ENCODE measurements at regions not wholly inside any gene's neighbourhood (a gene's known extent, or its start where the extent isn't known, plus 50 kb on each side); places are given as distances from the start of the nearest gene placed in this dataset.

DNA sequence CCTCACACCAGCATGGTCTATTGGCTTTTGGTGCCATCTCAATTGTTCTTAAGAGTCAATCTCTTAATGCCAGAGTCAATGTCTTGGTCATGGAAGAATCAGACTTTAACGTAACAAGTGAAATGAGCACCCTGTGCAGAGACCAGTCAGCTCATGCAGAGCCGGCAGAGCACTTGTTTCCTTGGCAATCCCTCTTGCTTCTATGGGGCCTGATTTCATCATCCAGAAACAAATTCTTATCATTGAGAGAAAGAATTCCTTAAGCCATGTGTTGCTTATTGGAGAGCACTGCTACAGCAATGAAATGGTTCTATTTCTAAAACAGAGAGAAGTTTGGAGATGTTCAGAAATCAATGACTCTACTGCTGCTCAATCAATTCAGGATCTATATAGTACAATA lies 212.8 kb downstream of the IPMK start:
- no peaks in the 10 kb centered on the region for H3K79me2 ChIP-seq (ENCODE audit: insufficient read depth)
- no peaks in the 10 kb centered on the region for H3K9me2 ChIP-seq
- no peak overlapping the region for H3K4me2 ChIP-seq
- H3K9ac ChIP-seq: no peak overlapping the region
- no peak overlapping the region for H3K27ac ChIP-seq (ENCODE audit: low read depth in 2 of 2, low read length in 1 of 2)
- no peaks in the 10 kb centered on the region for H4K20me1 ChIP-seq (ENCODE audit: insufficient read depth)
- DNase-seq: no peak
- no peak for TF ChIP-seq GABPA (IDR thresholded peaks at IDR 0.05; ENCODE audit: low read depth)
- TF ChIP-seq RFX5 (IDR thresholded peaks at IDR 0.05; ENCODE audit: low read length): no peak
- no peak overlapping the region for H3K4me3 ChIP-seq (ENCODE audit: low read depth in 2 of 2, low read length in 1 of 2)
- 84% methylated on average over 2 of the region's 2 CpGs for WGBS (ENCODE audit: low lambda C conversion rate)
- no peaks in the 10 kb centered on the region for H3K9me3 ChIP-seq
- ChIA-PET CTCF (interaction anchor here (0.7 kb wide), 1 partner anchor 632 kb away, joined by 3 read pairs; no protein-coding TSS in a partner anchor), POLR2A (no interaction called here)
- no peak overlapping the region for H2AFZ ChIP-seq (ENCODE audit: low read depth)
- no peaks in the 10 kb centered on the region for H3K27me3 ChIP-seq (ENCODE audit: insufficient read depth)
- H3K36me3 ChIP-seq (replicated peaks in 1 of 2; ENCODE audit: control insufficient read depth in 1 of 2, insufficient read depth in 2 of 2, low read length in 1 of 2): no peaks in the 10 kb centered on the region
- H3K4me1 ChIP-seq (ENCODE audit: control insufficient read depth in 1 of 2, insufficient read depth in 2 of 2, low read depth in 1 of 2, low read length in 1 of 2): no peaks in the 10 kb centered on the region
- no peaks in the 10 kb centered on the region for H3F3A ChIP-seq (replicated peaks; ENCODE audit: insufficient read depth)

DNA sequence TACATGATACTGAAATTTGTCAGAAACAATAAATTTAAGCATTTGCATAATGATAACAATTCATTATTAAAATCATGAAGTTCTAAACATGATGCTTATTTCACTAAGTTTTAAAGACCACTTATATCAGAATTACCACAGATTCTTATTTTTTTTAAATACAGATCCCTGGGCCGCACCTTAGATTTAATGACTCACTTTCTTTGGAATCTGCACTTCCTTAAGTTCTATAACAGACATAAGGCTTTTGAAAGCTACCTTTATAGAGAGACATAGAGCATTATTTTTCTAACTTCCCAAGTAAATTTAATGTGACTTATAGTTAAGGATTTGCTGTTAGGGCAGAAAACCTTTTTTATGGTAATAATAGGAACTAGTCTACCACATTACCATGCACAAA lies 214.9 kb downstream of the IPMK start:
- no peaks in the 10 kb centered on the region for H3F3A ChIP-seq (replicated peaks; ENCODE audit: insufficient read depth)
- ChIA-PET POLR2A (no interaction called here), CTCF (interaction anchor here (0.8 to 1.6 kb wide), 2 partner anchors 12 to 99 kb away, joined by 4 to 7 read pairs; no protein-coding TSS in a partner anchor)
- TF ChIP-seq RCOR1 (IDR thresholded peaks at IDR 0.05; ENCODE audit: low read length) (no peak), GABPA (IDR thresholded peaks at IDR 0.05; ENCODE audit: low read depth) (no peak), YY1 (IDR thresholded peaks at IDR 0.05; ENCODE audit: low read depth) (no peak), NFIC (IDR thresholded peaks at IDR 0.05; ENCODE audit: borderline replicate concordance) (no peak), CHD2 (IDR thresholded peaks at IDR 0.05; ENCODE audit: low read length, partially characterized antibody) (no peak), MXI1 (IDR thresholded peaks at IDR 0.05; ENCODE audit: low read depth, low read length) (no peak), RFX5 (IDR thresholded peaks at IDR 0.05; ENCODE audit: low read length) (no peak), MEF2A (IDR thresholded peaks at IDR 0.05; ENCODE audit: borderline replicate concordance, low read depth) (no peak), JUND (IDR thresholded peaks at IDR 0.05) (no peak), RXRA (IDR thresholded peaks at IDR 0.05; ENCODE audit: borderline replicate concordance, low read depth) (no peak), ELF1 (IDR thresholded peaks at IDR 0.05) (no peak), SMC3 (IDR thresholded peaks at IDR 0.05; ENCODE audit: low read depth, low read length) (no peak), FOSL2 (IDR thresholded peaks at IDR 0.05; ENCODE audit: borderline replicate concordance, low read depth) (no peak)
- TF ChIP-seq, protein P1, sequence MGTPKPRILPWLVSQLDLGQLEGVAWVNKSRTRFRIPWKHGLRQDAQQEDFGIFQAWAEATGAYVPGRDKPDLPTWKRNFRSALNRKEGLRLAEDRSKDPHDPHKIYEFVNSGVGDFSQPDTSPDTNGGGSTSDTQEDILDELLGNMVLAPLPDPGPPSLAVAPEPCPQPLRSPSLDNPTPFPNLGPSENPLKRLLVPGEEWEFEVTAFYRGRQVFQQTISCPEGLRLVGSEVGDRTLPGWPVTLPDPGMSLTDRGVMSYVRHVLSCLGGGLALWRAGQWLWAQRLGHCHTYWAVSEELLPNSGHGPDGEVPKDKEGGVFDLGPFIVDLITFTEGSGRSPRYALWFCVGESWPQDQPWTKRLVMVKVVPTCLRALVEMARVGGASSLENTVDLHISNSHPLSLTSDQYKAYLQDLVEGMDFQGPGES (IDR thresholded peaks at IDR 0.05; ENCODE audit: low read depth, low read length): no peak
- TF ChIP-seq, protein P2, sequence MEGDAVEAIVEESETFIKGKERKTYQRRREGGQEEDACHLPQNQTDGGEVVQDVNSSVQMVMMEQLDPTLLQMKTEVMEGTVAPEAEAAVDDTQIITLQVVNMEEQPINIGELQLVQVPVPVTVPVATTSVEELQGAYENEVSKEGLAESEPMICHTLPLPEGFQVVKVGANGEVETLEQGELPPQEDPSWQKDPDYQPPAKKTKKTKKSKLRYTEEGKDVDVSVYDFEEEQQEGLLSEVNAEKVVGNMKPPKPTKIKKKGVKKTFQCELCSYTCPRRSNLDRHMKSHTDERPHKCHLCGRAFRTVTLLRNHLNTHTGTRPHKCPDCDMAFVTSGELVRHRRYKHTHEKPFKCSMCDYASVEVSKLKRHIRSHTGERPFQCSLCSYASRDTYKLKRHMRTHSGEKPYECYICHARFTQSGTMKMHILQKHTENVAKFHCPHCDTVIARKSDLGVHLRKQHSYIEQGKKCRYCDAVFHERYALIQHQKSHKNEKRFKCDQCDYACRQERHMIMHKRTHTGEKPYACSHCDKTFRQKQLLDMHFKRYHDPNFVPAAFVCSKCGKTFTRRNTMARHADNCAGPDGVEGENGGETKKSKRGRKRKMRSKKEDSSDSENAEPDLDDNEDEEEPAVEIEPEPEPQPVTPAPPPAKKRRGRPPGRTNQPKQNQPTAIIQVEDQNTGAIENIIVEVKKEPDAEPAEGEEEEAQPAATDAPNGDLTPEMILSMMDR (IDR thresholded peaks at IDR 0.05): no peak
- TF ChIP-seq, protein P3, sequence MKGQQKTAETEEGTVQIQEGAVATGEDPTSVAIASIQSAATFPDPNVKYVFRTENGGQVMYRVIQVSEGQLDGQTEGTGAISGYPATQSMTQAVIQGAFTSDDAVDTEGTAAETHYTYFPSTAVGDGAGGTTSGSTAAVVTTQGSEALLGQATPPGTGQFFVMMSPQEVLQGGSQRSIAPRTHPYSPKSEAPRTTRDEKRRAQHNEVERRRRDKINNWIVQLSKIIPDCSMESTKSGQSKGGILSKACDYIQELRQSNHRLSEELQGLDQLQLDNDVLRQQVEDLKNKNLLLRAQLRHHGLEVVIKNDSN (IDR thresholded peaks at IDR 0.05; ENCODE audit: borderline replicate concordance, low read depth): no peak
- TF ChIP-seq, protein P4, sequence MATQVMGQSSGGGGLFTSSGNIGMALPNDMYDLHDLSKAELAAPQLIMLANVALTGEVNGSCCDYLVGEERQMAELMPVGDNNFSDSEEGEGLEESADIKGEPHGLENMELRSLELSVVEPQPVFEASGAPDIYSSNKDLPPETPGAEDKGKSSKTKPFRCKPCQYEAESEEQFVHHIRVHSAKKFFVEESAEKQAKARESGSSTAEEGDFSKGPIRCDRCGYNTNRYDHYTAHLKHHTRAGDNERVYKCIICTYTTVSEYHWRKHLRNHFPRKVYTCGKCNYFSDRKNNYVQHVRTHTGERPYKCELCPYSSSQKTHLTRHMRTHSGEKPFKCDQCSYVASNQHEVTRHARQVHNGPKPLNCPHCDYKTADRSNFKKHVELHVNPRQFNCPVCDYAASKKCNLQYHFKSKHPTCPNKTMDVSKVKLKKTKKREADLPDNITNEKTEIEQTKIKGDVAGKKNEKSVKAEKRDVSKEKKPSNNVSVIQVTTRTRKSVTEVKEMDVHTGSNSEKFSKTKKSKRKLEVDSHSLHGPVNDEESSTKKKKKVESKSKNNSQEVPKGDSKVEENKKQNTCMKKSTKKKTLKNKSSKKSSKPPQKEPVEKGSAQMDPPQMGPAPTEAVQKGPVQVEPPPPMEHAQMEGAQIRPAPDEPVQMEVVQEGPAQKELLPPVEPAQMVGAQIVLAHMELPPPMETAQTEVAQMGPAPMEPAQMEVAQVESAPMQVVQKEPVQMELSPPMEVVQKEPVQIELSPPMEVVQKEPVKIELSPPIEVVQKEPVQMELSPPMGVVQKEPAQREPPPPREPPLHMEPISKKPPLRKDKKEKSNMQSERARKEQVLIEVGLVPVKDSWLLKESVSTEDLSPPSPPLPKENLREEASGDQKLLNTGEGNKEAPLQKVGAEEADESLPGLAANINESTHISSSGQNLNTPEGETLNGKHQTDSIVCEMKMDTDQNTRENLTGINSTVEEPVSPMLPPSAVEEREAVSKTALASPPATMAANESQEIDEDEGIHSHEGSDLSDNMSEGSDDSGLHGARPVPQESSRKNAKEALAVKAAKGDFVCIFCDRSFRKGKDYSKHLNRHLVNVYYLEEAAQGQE (IDR thresholded peaks at IDR 0.05; ENCODE audit: low read depth, low read length): no peak
- TF ChIP-seq, protein P5, sequence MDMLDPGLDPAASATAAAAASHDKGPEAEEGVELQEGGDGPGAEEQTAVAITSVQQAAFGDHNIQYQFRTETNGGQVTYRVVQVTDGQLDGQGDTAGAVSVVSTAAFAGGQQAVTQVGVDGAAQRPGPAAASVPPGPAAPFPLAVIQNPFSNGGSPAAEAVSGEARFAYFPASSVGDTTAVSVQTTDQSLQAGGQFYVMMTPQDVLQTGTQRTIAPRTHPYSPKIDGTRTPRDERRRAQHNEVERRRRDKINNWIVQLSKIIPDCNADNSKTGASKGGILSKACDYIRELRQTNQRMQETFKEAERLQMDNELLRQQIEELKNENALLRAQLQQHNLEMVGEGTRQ (IDR thresholded peaks at IDR 0.05; ENCODE audit: borderline replicate concordance, low read depth, low read length): no peak
- H3K9ac ChIP-seq: no peak overlapping the region
- no peak overlapping the region for H3K27ac ChIP-seq (ENCODE audit: low read depth in 2 of 2, low read length in 1 of 2)
- H3K4me3 ChIP-seq (ENCODE audit: low read depth in 2 of 2, low read length in 1 of 2): no peak overlapping the region
- H3K4me1 ChIP-seq (ENCODE audit: control insufficient read depth in 1 of 2, insufficient read depth in 2 of 2, low read depth in 1 of 2, low read length in 1 of 2): no peaks in the 10 kb centered on the region
- H3K79me2 ChIP-seq (ENCODE audit: insufficient read depth): no peaks in the 10 kb centered on the region
- no peaks in the 10 kb centered on the region for H3K36me3 ChIP-seq (replicated peaks in 1 of 2; ENCODE audit: control insufficient read depth in 1 of 2, insufficient read depth in 2 of 2, low read length in 1 of 2)
- no peak for DNase-seq
- H3K9me2 ChIP-seq: no peaks in the 10 kb centered on the region
- WGBS (ENCODE audit: low lambda C conversion rate): 32% methylated on average over 1 of the region's 1 CpG
- H4K20me1 ChIP-seq (ENCODE audit: insufficient read depth): no peaks in the 10 kb centered on the region
- H2AFZ ChIP-seq (ENCODE audit: low read depth): no peak overlapping the region
- H3K9me3 ChIP-seq: no peaks in the 10 kb centered on the region
- H3K4me2 ChIP-seq: no peak overlapping the region
- H3K27me3 ChIP-seq (ENCODE audit: insufficient read depth): no peaks in the 10 kb centered on the region
